NCI-H2196 treated with DMSO at 0.1 percent for 48 hours (cell line): ENCODE measurements at regions not wholly inside any gene's neighbourhood (a gene's known extent, or its start where the extent isn't known, plus 50 kb on each side); places are given as distances from the start of the nearest gene placed in this dataset.

Experiments used
- DNase-seq: peaks from one replicate; lab custom pipeline; 2025; ENCODE audit not compliant: unreplicated experiment; lab: John Stamatoyannopoulos, UW

- DNase-seq, result no peak
Observed at GRCh38 chr9:84393266-84393950, 52.9 kb upstream of the SLC28A3 start.

GRCh38 chr9:84394036-84394435 is 53.5 kb upstream of the SLC28A3 start:
- no peak for DNase-seq

GRCh38 chr9:84397151-84397728 is 56.7 kb upstream of the SLC28A3 start:
- peak; percentile 44 for DNase-seq

GRCh38 chr9:84397822-84398221 is 57.3 kb upstream of the SLC28A3 start:
- no peak for DNase-seq

- no peak for DNase-seq
Observed at GRCh38 chr9:84402517-84402916, 62.0 kb upstream of the SLC28A3 start.

- DNase-seq, result no peak
Observed at GRCh38 chr9:84403288-84403687, 62.7 kb upstream of the SLC28A3 start.

GRCh38 chr9:84404095-84404686 is 63.6 kb upstream of the SLC28A3 start:
- no peak for DNase-seq

- DNase-seq, result no peak
Observed at GRCh38 chr9:84405667-84406066, 65.1 kb upstream of the SLC28A3 start.

- DNase-seq, result no peak
Observed at GRCh38 chr9:84408416-84408815, 67.9 kb upstream of the SLC28A3 start.

GRCh38 chr9:84411683-84412267 is 71.2 kb upstream of the SLC28A3 start:
- DNase-seq, result no peak

- DNase-seq, result no peak
Observed at GRCh38 chr9:84412654-84413053, 72.1 kb upstream of the SLC28A3 start.

- no peak for DNase-seq
Observed at GRCh38 chr9:84413301-84413700, 72.7 kb upstream of the SLC28A3 start.

GRCh38 chr9:84419031-84419602 is 78.6 kb upstream of the SLC28A3 start:
- no peak for DNase-seq

GRCh38 chr9:84424931-84425330 is 84.4 kb upstream of the SLC28A3 start:
- no peak for DNase-seq

GRCh38 chr9:84432746-84433145 is 92.2 kb upstream of the SLC28A3 start:
- DNase-seq, result no peak

GRCh38 chr9:84435902-84436301 is 95.3 kb upstream of the SLC28A3 start:
- no peak for DNase-seq

GRCh38 chr9:84436386-84437109 is 96.0 kb upstream of the SLC28A3 start:
- DNase-seq, result no peak

- no peak for DNase-seq
Observed at GRCh38 chr9:84438391-84438790, 97.8 kb upstream of the SLC28A3 start.

- no peak for DNase-seq
Observed at GRCh38 chr9:84439250-84439649, 98.7 kb upstream of the SLC28A3 start.

- no peak for DNase-seq
Observed at GRCh38 chr9:84442712-84443111, 102.2 kb upstream of the SLC28A3 start.

GRCh38 chr9:84445737-84446136 is 105.2 kb upstream of the SLC28A3 start:
- no peak for DNase-seq
